ENCODE measurements at regions not wholly inside any gene's neighbourhood (a gene's known extent, or its start where the extent isn't known, plus 50 kb on each side); places are given as distances from the start of the nearest gene placed in this dataset.
"Not testable (repeated sequence)": the region's sequence is repeated elsewhere in the genome, so short reads cannot be mapped to it uniquely, and the experiment has no call there.

- in situ Hi-C loops (cut with MboI; ENCODE audit: low sequenced_read_pairs) = no loop called here
Measured at GRCh38 chr9:95689669-95690068, 172.9 kb upstream of the PTCH1 start.

GRCh38 chr9:95684516-95684915, 167.7 kb upstream of the PTCH1 start:
- in situ Hi-C loops (cut with MboI; ENCODE audit: low sequenced_read_pairs) = no loop called here

- in situ Hi-C loops (cut with MboI; ENCODE audit: low sequenced_read_pairs) = not testable (repeated sequence)
Measured at GRCh38 chr9:95680306-95680705, 163.5 kb upstream of the PTCH1 start.

GRCh38 chr9:95679874-95680273, 163.1 kb upstream of the PTCH1 start:
- in situ Hi-C loops (cut with MboI; ENCODE audit: low sequenced_read_pairs) = no loop called here

- in situ Hi-C loops (cut with MboI; ENCODE audit: low sequenced_read_pairs) = no loop called here
Measured at GRCh38 chr9:95678759-95679158, 162.0 kb upstream of the PTCH1 start.

GRCh38 chr9:95670122-95670521, 153.4 kb upstream of the PTCH1 start:
- in situ Hi-C loops (cut with MboI; ENCODE audit: low sequenced_read_pairs) = no loop called here

- in situ Hi-C loops (cut with MboI; ENCODE audit: low sequenced_read_pairs) = no loop called here
Measured at GRCh38 chr9:95669253-95669652, 152.5 kb upstream of the PTCH1 start.

GRCh38 chr9:95667789-95668188, 151.0 kb upstream of the PTCH1 start:
- in situ Hi-C loops (cut with MboI; ENCODE audit: low sequenced_read_pairs) = no loop called here

- in situ Hi-C loops (cut with MboI; ENCODE audit: low sequenced_read_pairs) = no loop called here
Measured at GRCh38 chr9:95666785-95667155, 150.0 kb upstream of the PTCH1 start.

- in situ Hi-C loops (cut with MboI; ENCODE audit: low sequenced_read_pairs) = no loop called here
Measured at GRCh38 chr9:95666096-95666784, 149.5 kb upstream of the PTCH1 start.

GRCh38 chr9:95653246-95653645, 136.5 kb upstream of the PTCH1 start:
- in situ Hi-C loops (cut with MboI; ENCODE audit: low sequenced_read_pairs) = no loop called here

- in situ Hi-C loops (cut with MboI; ENCODE audit: low sequenced_read_pairs) = no loop called here
Measured at GRCh38 chr9:95650720-95651119, 133.9 kb upstream of the PTCH1 start.

GRCh38 chr9:95649801-95650213, 133.0 kb upstream of the PTCH1 start:
- in situ Hi-C loops (cut with MboI; ENCODE audit: low sequenced_read_pairs) = no loop called here

GRCh38 chr9:95648225-95648624, 131.5 kb upstream of the PTCH1 start:
- in situ Hi-C loops (cut with MboI; ENCODE audit: low sequenced_read_pairs) = no loop called here

GRCh38 chr9:95645992-95646391, 129.2 kb upstream of the PTCH1 start:
- in situ Hi-C loops (cut with MboI; ENCODE audit: low sequenced_read_pairs) = no loop called here

GRCh38 chr9:95645579-95645978, 128.8 kb upstream of the PTCH1 start:
- in situ Hi-C loops (cut with MboI; ENCODE audit: low sequenced_read_pairs) = no loop called here

- in situ Hi-C loops (cut with MboI; ENCODE audit: low sequenced_read_pairs) = no loop called here
Measured at GRCh38 chr9:95644377-95644776, 127.6 kb upstream of the PTCH1 start.

GRCh38 chr9:95643619-95644018, 126.8 kb upstream of the PTCH1 start:
- in situ Hi-C loops (cut with MboI; ENCODE audit: low sequenced_read_pairs) = no loop called here

- in situ Hi-C loops (cut with MboI; ENCODE audit: low sequenced_read_pairs) = no loop called here
Measured at GRCh38 chr9:95642189-95642588, 125.4 kb upstream of the PTCH1 start.

GRCh38 chr9:95641586-95641985, 124.8 kb upstream of the PTCH1 start:
- in situ Hi-C loops (cut with MboI; ENCODE audit: low sequenced_read_pairs) = no loop called here

- in situ Hi-C loops (cut with MboI; ENCODE audit: low sequenced_read_pairs) = no loop called here
Measured at GRCh38 chr9:95640336-95640735, 123.6 kb upstream of the PTCH1 start.

GRCh38 chr9:95635986-95636671, 119.4 kb upstream of the PTCH1 start:
- in situ Hi-C loops (cut with MboI; ENCODE audit: low sequenced_read_pairs) = no loop called here

- in situ Hi-C loops (cut with MboI; ENCODE audit: low sequenced_read_pairs) = no loop called here
Measured at GRCh38 chr9:95634536-95634935, 117.8 kb upstream of the PTCH1 start.
